ENCODE measurements at regions not wholly inside any gene's neighbourhood (a gene's known extent, or its start where the extent isn't known, plus 50 kb on each side); places are given as distances from the start of the nearest gene placed in this dataset.
A peak's percentile ranks its signal among the peaks of the same experiment; 100 is the strongest.

DNA sequence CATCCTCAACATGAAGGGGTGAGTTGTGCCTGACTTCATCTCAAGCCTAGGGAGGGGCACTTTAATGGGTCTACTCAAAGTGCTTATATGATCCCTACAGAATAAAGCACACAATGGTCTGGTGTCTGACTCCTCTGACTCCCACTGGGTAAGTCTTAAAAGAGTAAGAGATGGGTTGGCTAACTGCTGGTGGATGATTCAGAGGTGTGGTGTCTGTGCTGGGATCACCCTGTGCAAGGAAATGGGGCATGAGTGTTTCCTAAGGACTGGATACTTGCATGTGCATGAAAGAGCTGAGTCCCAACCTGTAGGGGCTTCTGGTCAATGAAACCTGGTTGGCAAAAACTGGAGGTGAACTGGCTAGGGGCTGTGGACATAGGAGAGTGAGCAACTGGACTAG, 158.8 kb downstream of the IL20RB start:
- FAIRE-seq, result no peak
- POLR2A ChIA-PET, result no interaction called here
- no peak for ATAC-seq

DNA sequence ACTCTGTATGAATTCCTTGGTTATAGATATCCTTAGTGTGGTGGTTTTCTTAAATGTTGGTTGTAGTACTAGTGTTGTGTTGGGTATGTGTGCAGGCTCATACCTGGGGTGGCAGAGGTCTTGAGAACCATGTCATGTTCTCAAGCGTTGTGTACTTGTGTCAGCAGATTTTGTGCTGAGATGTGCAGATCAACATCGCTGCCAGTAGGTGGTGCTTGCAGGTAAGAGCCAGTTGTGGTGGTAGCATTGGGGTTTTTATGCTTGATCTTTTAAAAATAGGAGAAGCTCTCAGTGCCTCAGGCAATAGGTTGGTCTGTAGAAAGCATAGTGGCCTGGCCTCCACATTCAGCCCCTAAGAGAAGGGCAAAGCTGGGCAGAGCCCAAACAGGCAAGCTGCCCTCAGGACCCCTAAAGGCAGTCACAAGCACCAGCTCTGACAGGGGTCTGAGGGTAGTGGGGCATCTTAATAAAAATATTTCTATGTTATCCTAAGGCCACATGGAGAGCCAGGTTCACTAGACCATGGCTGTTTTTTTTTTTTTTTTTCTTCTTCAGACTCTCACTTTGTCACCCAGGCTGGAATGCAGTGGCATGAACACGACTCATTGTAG, 164.0 kb downstream of the IL20RB start:
- 3% methylated on average over 3 of the region's 3 CpGs for WGBS (ENCODE audit: missing lambda C conversion rate)
- POLR2A ChIA-PET, result no interaction called here
- DNase-seq (ENCODE audit: low read depth in 1 of 2, low spot score in 1 of 2) (peak in 1 of 2 experiments; percentile 64), FAIRE-seq (no peak), ATAC-seq (peak; percentile 47 to 73; a peak in 4 of 6 replicates)
- CTCF ChIA-PET, result interaction anchor here (0.6 to 1.9 kb wide), 4 partner anchors 10 to 656 kb away, joined by 3 to 7 read pairs (median 6); no protein-coding TSS in a partner anchor
- H3K9me3 ChIP-seq, result no peaks in the 10 kb centered on the region
- H3K4me1 ChIP-seq, result no peaks in the 10 kb centered on the region
- peak; percentile 90 for TF ChIP-seq MAFK (IDR thresholded peaks at IDR 0.05; ENCODE audit: partially characterized antibody)
- TF ChIP-seq, protein P1, sequence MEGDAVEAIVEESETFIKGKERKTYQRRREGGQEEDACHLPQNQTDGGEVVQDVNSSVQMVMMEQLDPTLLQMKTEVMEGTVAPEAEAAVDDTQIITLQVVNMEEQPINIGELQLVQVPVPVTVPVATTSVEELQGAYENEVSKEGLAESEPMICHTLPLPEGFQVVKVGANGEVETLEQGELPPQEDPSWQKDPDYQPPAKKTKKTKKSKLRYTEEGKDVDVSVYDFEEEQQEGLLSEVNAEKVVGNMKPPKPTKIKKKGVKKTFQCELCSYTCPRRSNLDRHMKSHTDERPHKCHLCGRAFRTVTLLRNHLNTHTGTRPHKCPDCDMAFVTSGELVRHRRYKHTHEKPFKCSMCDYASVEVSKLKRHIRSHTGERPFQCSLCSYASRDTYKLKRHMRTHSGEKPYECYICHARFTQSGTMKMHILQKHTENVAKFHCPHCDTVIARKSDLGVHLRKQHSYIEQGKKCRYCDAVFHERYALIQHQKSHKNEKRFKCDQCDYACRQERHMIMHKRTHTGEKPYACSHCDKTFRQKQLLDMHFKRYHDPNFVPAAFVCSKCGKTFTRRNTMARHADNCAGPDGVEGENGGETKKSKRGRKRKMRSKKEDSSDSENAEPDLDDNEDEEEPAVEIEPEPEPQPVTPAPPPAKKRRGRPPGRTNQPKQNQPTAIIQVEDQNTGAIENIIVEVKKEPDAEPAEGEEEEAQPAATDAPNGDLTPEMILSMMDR (IDR thresholded peaks at IDR 0.05), result peak; percentile 38; the same call in 1 of the 3 replicates
- TF ChIP-seq MAZ (IDR thresholded peaks at IDR 0.05; ENCODE audit: borderline replicate concordance, low read depth, low read length), result no peak
- TF ChIP-seq, protein P2, sequence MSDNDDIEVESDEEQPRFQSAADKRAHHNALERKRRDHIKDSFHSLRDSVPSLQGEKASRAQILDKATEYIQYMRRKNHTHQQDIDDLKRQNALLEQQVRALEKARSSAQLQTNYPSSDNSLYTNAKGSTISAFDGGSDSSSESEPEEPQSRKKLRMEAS (IDR thresholded peaks at IDR 0.05), result no peak
- TF ChIP-seq, protein P3, sequence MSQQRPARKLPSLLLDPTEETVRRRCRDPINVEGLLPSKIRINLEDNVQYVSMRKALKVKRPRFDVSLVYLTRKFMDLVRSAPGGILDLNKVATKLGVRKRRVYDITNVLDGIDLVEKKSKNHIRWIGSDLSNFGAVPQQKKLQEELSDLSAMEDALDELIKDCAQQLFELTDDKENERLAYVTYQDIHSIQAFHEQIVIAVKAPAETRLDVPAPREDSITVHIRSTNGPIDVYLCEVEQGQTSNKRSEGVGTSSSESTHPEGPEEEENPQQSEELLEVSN (IDR thresholded peaks at IDR 0.05; ENCODE audit: borderline replicate concordance, low read depth), result no peak
- 0 out of 3 replicates have a peak, but pooled peaks have one; percentile 6 for TF ChIP-seq SMC3 (IDR thresholded peaks at IDR 0.05)
- peak; percentile 18 to 40; a peak in 2 of 5 replicates for TF ChIP-seq RAD21 (conservative IDR thresholded peaks at IDR 0.05 in 1 of 2, IDR thresholded peaks at IDR 0.05 in 1 of 2)
- no peak for TF ChIP-seq HEYL (CRISPR knock-in tag; IDR thresholded peaks at IDR 0.05)
- no peak for TF ChIP-seq EP300 (IDR thresholded peaks at IDR 0.05)
- no peak for TF ChIP-seq CBX8 (IDR thresholded peaks at IDR 0.05)
- no peak overlapping the region for H3K4me3 ChIP-seq
- no peak overlapping the region for H3K27ac ChIP-seq
- H3K4me2 ChIP-seq, result no peak overlapping the region

More for the DNA sequence above, 158.8 kb downstream of the IL20RB start:
- H3K4me2 ChIP-seq, result no peak overlapping the region
- H3K27ac ChIP-seq, result no peak overlapping the region
- H3K9me3 ChIP-seq, result no peaks in the 10 kb centered on the region
- H3K4me1 ChIP-seq, result no peaks in the 10 kb centered on the region
- CTCF ChIA-PET, result interaction anchor here (0.9 kb wide), 2 partner anchors 12 to 854 kb away, joined by 3 to 4 read pairs; no protein-coding TSS in a partner anchor
- TF ChIP-seq TFCP2L1 (CRISPR knock-in tag; IDR thresholded peaks at IDR 0.05), result no peak
- TF ChIP-seq, protein P4, sequence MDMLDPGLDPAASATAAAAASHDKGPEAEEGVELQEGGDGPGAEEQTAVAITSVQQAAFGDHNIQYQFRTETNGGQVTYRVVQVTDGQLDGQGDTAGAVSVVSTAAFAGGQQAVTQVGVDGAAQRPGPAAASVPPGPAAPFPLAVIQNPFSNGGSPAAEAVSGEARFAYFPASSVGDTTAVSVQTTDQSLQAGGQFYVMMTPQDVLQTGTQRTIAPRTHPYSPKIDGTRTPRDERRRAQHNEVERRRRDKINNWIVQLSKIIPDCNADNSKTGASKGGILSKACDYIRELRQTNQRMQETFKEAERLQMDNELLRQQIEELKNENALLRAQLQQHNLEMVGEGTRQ (IDR thresholded peaks at IDR 0.05), result no peak
- DNase-seq (ENCODE audit: low read depth in 1 of 2, low spot score in 1 of 2), result no peak
- no peak overlapping the region for H3K4me3 ChIP-seq

DNA sequence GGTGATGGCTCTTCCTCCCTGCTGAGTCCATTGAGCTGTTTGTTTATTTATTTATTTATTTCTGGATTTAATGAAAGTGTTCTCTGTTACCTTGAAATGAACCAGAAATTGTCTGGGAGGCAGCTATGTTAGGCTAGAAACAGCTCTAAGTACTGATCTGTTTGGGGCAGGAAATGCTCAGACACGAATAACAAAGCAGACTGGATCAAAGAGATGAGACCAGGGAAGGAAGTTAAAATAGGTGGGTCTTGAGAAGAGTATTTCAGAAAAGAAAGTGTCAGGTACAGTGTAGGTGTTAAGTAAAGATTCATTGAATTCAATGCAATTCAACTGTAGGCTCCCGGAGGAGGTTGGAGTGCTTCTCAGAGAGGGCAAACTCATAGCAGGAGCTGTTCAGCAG, 173.3 kb downstream of the IL20RB start:
- no peak overlapping the region for H3K4me3 ChIP-seq
- DNase-seq (ENCODE audit: low read depth in 1 of 2, low spot score in 1 of 2) (no peak), ATAC-seq (no peak), FAIRE-seq (no peak)
- H3K9me3 ChIP-seq, result no peaks in the 10 kb centered on the region
- ChIA-PET CTCF (interaction anchor here (1.4 kb wide), 1 partner anchor 27 kb away, joined by 3 read pairs; no protein-coding TSS in a partner anchor), POLR2A (no interaction called here)
- no peak overlapping the region for H3K27ac ChIP-seq
- no peak for TF ChIP-seq NFE2L2 (conservative IDR thresholded peaks at IDR 0.05; ENCODE audit: low read length)
- TF ChIP-seq, protein P4 (IDR thresholded peaks at IDR 0.05), result no peak
- TF ChIP-seq ZC3H11A (IDR thresholded peaks at IDR 0.05), result no peak
- no peak for TF ChIP-seq PHF8 (IDR thresholded peaks at IDR 0.05; ENCODE audit: borderline replicate concordance, low read depth)
- no peak for TF ChIP-seq CHD4 (IDR thresholded peaks at IDR 0.05; ENCODE audit: borderline replicate concordance)
- no peak for TF ChIP-seq ZNF302 (CRISPR knock-in tag; IDR thresholded peaks at IDR 0.05)
- TF ChIP-seq, protein P2 (IDR thresholded peaks at IDR 0.05), result no peak
- no peak for TF ChIP-seq CEBPB (IDR thresholded peaks at IDR 0.05)
- TF ChIP-seq RARB (CRISPR knock-in tag; IDR thresholded peaks at IDR 0.05), result no peak
- TF ChIP-seq EHMT2 (IDR thresholded peaks at IDR 0.05; ENCODE audit: low read depth), result no peak
- no peak for TF ChIP-seq HOXB5 (CRISPR knock-in tag; IDR thresholded peaks at IDR 0.05)
- no peak for TF ChIP-seq HOXB13 (CRISPR knock-in tag; IDR thresholded peaks at IDR 0.05; ENCODE audit: low read depth)
- TF ChIP-seq ZFP36 (IDR thresholded peaks at IDR 0.05; ENCODE audit: borderline replicate concordance, partially characterized antibody), result no peak
- no peak for TF ChIP-seq ESRRA (IDR thresholded peaks at IDR 0.05; ENCODE audit: borderline replicate concordance, low read length)
- TF ChIP-seq, protein P5, sequence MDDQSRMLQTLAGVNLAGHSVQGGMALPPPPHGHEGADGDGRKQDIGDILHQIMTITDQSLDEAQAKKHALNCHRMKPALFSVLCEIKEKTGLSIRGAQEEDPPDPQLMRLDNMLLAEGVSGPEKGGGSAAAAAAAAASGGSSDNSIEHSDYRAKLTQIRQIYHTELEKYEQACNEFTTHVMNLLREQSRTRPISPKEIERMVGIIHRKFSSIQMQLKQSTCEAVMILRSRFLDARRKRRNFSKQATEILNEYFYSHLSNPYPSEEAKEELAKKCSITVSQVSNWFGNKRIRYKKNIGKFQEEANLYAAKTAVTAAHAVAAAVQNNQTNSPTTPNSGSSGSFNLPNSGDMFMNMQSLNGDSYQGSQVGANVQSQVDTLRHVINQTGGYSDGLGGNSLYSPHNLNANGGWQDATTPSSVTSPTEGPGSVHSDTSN (IDR thresholded peaks at IDR 0.05), result no peak
- no peak overlapping the region for H3K4me2 ChIP-seq
- no peaks in the 10 kb centered on the region for H3K4me1 ChIP-seq
- 52% methylated on average over 2 of the region's 2 CpGs for WGBS (ENCODE audit: missing lambda C conversion rate)

All from A549 (cell line).